Adrenal gland (tissue), 9 donors: ENCODE measurements at regions not wholly inside any gene's neighbourhood (a gene's known extent, or its start where the extent isn't known, plus 50 kb on each side); places are given as distances from the start of the nearest gene placed in this dataset.

Experiments used
- DNase-seq, 7 donors: peaks; one replicate each; pipeline ENCODE4 v3.0.0-alpha.2; 2019 to 2020
- H3K27ac ChIP-seq, 5 donors: fragments of 200-600 bp; sonication (generic) in 4 of 5; 1 replicate in 3 of 5; 2 replicates in 2 of 5; pipeline versions ENCODE4 v1.5.1 to v1.8.0; 2016 to 2020; ENCODE audit warnings: mild to moderate bottlenecking in 1 of 5
- H3K27me3 ChIP-seq: fragments of 200-600 bp; 2 replicates; pipeline ENCODE4 v1.8.0; 2021
- H3K36me3 ChIP-seq, 2 donors: fragments of 200-600 bp; replicated peaks in 1 of 2; 1 replicate in 1 of 2; 2 replicates in 1 of 2; pipeline versions ENCODE4 v1.5.1 to v1.8.0; 2018 to 2022
- H3K4me1 ChIP-seq, 2 donors: fragments of 200-600 bp; replicated peaks in 1 of 2; 1 replicate in 1 of 2; 2 replicates in 1 of 2; pipeline versions ENCODE4 v1.5.1 to v1.8.0; 2018 to 2021
- H3K4me3 ChIP-seq, 4 donors: fragments of 200-600 bp; sonication (generic) in 3 of 4; one replicate each; pipeline ENCODE4 v1.5.1; 2016 to 2018
- H3K9me3 ChIP-seq, 3 donors: fragments of 200-600 bp; sonication (generic) in 1 of 3; replicated peaks in 1 of 3; 1 replicate in 2 of 3; 2 replicates in 1 of 3; pipeline versions ENCODE4 v1.5.1 to v1.8.0; 2016 to 2021
- POLR2A ChIP-seq, 2 donors: fragments of 450-650 bp; IDR thresholded peaks; one replicate each; pipeline ENCODE4 v1.6.1; 2017; ENCODE audit warnings: antibody characterized with exemption in 2 of 2, mild to moderate bottlenecking in 2 of 2, moderate library complexity in 1 of 2
- WGBS, 4 donors: extraction: QIAGEN DNeasy Blood & Tissue Kit in 2 of 4; methylation state at CpG; one replicate each; pipeline versions ENCODE4 v1.1.5 to v1.1.7; 2013 to 2017; 5-methylcytosine and 5-hydroxymethylcytosine counted together
- intact Hi-C, 2 donors: fragments of 100-400 bp; cut with DNase I; formaldehyde crosslinking; loops; one replicate each; pipeline versions ENCODE4 v1.14.1 to v1.15.0; 2022 to 2023
- TF ChIP-seq, protein P1 (sequence below), 6 experiments: fragments of 450-650 bp in 4 of 6; fragments of 200-600 bp in 2 of 6; sonication (generic) in 1 of 6; IDR thresholded peaks; 1 replicate in 5 of 6; 2 replicates in 1 of 6; pipeline versions ENCODE4 v1.5.1 to v1.8.0; 2016 to 2021; ENCODE audit warnings: antibody characterized with exemption in 6 of 6, mild to moderate bottlenecking in 2 of 6, moderate library complexity in 1 of 6
- donor health status: healthy with polysubstance abuse.
- donor health status: Bipolar disorder and iron deficiency.
- donor health status: DM: yes; HTN: yes; CAD: no.
- donor health status: DM: no; HTN: no; CAD: no.
- donor health status: DM: no; HTN: no; CAD: no.

- DNase-seq, result peak in 1 of 7 donors; percentile 21
- peaks cover 9% of the 10 kb centered on the region for H3K27me3 ChIP-seq
- no peaks in the 10 kb centered on the region for H3K9me3 ChIP-seq
- intact Hi-C loops, result no loop called here
- WGBS, 4 donors, result 1 to 2% (median 2%) methylated on average over 16 of the region's 16 CpGs
- H3K4me1 ChIP-seq, result peaks cover 0 to 8% of the 10 kb centered on the region in 2 donors
- no peak overlapping the region for H3K4me3 ChIP-seq
- no peak overlapping the region for H3K27ac ChIP-seq
- no peaks in the 10 kb centered on the region for H3K36me3 ChIP-seq
- TF ChIP-seq, protein P1, sequence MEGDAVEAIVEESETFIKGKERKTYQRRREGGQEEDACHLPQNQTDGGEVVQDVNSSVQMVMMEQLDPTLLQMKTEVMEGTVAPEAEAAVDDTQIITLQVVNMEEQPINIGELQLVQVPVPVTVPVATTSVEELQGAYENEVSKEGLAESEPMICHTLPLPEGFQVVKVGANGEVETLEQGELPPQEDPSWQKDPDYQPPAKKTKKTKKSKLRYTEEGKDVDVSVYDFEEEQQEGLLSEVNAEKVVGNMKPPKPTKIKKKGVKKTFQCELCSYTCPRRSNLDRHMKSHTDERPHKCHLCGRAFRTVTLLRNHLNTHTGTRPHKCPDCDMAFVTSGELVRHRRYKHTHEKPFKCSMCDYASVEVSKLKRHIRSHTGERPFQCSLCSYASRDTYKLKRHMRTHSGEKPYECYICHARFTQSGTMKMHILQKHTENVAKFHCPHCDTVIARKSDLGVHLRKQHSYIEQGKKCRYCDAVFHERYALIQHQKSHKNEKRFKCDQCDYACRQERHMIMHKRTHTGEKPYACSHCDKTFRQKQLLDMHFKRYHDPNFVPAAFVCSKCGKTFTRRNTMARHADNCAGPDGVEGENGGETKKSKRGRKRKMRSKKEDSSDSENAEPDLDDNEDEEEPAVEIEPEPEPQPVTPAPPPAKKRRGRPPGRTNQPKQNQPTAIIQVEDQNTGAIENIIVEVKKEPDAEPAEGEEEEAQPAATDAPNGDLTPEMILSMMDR (IDR thresholded peaks at IDR 0.05), result no peak
Measured at GRCh38 chr12:130104571-130105106, 57.6 kb upstream of the FZD10 start.

GRCh38 chr12:130109062-130109945 is 53.0 kb upstream of the FZD10 start:
- Histone ChIP-seq H3K27ac (no peak overlapping the region), H3K36me3 (no peaks in the 10 kb centered on the region), H3K9me3 (no peaks in the 10 kb centered on the region), H3K4me1 (peaks cover 0 to 8% of the 10 kb centered on the region in 2 donors), H3K27me3 (peaks cover 9% of the 10 kb centered on the region), H3K4me3 (no peak overlapping the region)
- 79 to 92% (median 90%) methylated on average over 14 to 16 of the region's 16 CpGs for WGBS, 4 donors
- DNase-seq, result no peak
- intact Hi-C loops, result no loop called here
- TF ChIP-seq, protein P1 (IDR thresholded peaks at IDR 0.05), result no peak

GRCh38 chr12:130110914-130111313 is 51.4 kb upstream of the FZD10 start:
- H3K9me3 ChIP-seq, result no peaks in the 10 kb centered on the region
- WGBS, 4 donors, result 34 to 46% (median 39%) methylated on average over 8 of the region's 8 CpGs
- no peak overlapping the region for H3K4me3 ChIP-seq
- peaks cover 5% of the 10 kb centered on the region for H3K27me3 ChIP-seq
- H3K4me1 ChIP-seq, result no peaks in the 10 kb centered on the region
- no peak for DNase-seq
- H3K27ac ChIP-seq, result no peak overlapping the region
- intact Hi-C loops, result no loop called here
- TF ChIP-seq, protein P1 (IDR thresholded peaks at IDR 0.05), result no peak
- TF ChIP-seq POLR2A (IDR thresholded peaks at IDR 0.05), result no peak
- H3K36me3 ChIP-seq, result no peaks in the 10 kb centered on the region

DNA sequence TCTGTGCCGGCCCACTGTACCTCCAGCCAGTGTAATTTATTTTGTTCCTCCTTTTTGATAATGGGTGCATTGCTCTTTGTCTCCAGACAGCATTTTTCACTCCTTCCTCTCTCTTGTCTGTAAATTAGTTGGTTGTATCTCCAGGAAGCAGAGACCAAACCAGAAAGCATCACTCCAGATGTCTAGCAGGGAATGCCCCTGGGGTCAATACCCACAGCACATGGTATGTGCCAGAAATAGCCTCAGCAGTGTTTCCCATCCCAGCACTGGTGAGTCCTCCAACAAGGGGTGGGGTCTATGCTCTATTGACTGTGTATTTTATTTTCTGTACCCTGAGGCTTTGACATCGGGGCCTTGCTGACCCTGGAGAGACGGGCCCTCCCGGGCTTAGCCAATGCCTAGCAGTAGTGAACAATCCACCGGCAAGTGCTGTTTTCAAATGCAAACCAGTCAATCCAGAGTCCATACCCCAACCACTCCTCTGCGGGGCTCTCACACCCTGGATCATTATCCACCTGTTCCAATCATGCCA is 50.2 kb upstream of the FZD10 start:
- DNase-seq, result no peak
- no peak overlapping the region for H3K4me3 ChIP-seq
- no peaks in the 10 kb centered on the region for H3K27me3 ChIP-seq
- H3K4me1 ChIP-seq, result no peaks in the 10 kb centered on the region
- 70 to 86% (median 83%) methylated on average over 6 of the region's 6 CpGs for WGBS, 4 donors
- TF ChIP-seq, protein P1 (IDR thresholded peaks at IDR 0.05), result no peak
- TF ChIP-seq POLR2A (IDR thresholded peaks at IDR 0.05), result no peak
- no peaks in the 10 kb centered on the region for H3K36me3 ChIP-seq
- H3K27ac ChIP-seq, result no peak overlapping the region
- intact Hi-C loops, result no loop called here
- no peaks in the 10 kb centered on the region for H3K9me3 ChIP-seq
